PC-9 (cell line): ENCODE measurements at regions not wholly inside any gene's neighbourhood (a gene's known extent, or its start where the extent isn't known, plus 50 kb on each side); places are given as distances from the start of the nearest gene placed in this dataset.

Experiments used
- CTCF ChIP-seq: fragments of 200-600 bp; sonication (generic); conservative IDR thresholded peaks from 2 replicates; pipeline ENCODE4 v1.6.1; 2017; ENCODE audit warnings: mixed run types, antibody characterized with exemption, mild to moderate bottlenecking, moderate library complexity
- EZH2 ChIP-seq: fragments of 200-600 bp; sonication (generic); IDR thresholded peaks from 2 replicates; pipeline ENCODE4 v1.8.0; 2017; ENCODE audit warnings: antibody characterized with exemption, low read depth

- TF ChIP-seq CTCF (no peak), EZH2 (no peak)
These were observed 60.8 kb upstream of the DYNAP start for GRCh38 chr18:54530285-54530684.
